ENCODE measurements at regions not wholly inside any gene's neighbourhood (a gene's known extent, or its start where the extent isn't known, plus 50 kb on each side); places are given as distances from the start of the nearest gene placed in this dataset.
"Not testable (repeated sequence)": the region's sequence is repeated elsewhere in the genome, so short reads cannot be mapped to it uniquely, and the experiment has no call there.

DNA sequence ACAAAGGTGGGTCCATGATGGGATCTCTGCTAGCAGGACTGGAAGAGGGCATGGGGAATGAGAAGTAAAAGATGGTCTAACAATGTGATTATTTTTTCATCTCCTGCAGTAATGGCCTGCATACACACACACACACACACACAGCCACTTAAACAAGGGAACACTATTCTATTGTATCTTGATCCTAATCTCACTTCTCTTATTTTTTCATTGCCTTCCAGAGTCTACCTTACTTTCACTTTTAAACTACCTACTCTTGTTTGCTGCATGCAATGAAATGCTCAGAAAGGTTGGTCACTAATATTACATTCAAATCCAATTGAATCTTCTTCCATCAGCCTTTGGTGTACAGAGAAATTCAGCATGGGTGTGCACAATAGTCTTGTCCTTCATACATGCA lies 853.8 kb downstream of the IGSF11 start:
- no peak for DNase-seq

DNA sequence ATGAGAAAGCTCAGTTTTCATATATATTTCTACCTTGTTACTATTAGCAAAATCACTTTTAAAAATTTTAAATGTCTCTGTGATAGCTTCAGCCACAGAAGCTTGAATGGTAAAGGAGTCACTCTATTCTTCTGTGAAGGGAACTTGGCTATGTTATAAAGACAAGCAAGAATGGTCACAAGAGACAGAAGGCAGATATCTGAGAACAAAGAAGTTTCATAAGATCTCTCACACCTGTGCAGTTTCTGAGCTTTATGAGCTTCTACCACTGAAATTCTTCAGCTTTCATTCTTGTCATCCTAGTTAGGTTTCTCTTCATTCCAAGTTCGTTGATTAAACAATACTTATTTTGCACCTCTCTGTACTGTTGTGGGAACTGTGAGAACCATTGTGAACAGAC lies 853.4 kb downstream of the IGSF11 start:
- DNase-seq: no peak

DNA sequence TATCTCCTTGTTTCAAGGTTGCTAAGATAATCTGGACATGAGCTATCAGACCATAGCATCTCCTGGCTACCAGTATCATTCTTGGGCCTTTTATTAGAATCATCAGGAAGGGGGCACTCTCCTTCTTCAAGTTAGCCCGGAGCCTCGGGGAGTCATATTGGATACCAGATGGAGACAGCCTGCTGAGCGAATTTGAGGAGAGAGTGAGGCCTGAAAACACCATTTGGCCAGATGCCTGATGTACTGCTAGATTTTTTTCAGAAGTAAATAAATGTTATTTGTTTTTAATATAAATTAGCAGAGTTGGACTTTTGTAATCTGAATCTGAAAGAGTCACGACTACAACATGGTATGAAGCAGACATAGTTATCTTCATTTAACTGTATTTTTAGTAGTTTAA lies 848.6 kb downstream of the IGSF11 start:
- no peak for DNase-seq

DNA sequence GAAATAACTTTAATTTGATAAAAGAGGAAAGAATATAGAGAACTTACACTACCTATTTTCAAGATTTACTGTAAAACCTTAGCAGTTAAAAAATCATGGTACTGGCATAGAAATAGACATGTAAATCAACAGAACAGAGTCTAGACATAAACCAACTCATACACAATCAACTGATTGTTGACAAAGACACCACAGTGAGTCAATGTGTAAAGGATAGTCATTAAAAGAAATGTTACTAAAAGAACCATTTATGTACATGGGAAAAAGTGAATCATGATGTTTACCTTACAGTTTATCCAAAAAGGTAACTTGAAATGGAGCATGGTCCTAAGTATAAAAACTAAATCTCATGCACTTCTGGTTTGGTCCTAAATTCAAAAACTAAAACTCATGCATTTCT lies 847.4 kb downstream of the IGSF11 start:
- DNase-seq: no peak

DNA sequence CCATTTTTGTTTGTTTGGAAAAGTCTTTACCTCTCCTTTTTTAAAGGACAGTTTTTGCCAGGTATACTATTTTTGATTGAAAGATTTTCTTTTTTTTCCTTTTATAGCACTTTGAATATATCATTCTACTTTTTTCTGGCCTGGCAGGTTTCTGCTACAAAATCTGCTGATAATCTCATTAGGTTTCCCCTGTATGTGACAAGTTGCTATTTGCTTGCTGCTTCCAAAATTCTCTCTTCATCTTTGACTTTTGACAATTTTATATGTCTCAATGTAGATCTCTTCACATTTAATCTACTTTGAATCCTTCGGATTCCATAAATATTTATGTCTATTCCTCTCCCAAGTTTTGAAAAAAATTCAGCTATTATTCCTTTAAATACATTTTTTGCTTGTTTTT lies 838.5 kb downstream of the IGSF11 start:
- DNase-seq: no peak

DNA sequence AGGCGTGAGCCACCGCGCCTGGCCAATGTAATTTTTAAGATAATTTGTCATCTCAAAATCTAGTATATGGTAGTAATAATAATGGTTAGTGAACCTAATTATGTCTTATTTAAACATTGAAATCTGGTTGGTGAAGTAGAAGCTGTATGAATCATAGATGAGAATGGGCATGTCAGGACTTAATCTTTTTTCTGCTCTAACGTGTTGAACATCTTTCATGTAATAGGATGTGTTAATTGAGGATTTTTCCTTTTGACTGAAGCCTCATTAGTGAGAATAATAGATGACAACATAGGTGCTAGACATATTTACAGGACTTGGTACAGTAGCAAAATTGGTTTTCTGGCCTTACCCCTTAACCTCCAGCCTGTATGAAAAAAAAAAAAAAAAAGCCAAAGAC lies 835.6 kb downstream of the IGSF11 start:
- DNase-seq: no peak

DNA sequence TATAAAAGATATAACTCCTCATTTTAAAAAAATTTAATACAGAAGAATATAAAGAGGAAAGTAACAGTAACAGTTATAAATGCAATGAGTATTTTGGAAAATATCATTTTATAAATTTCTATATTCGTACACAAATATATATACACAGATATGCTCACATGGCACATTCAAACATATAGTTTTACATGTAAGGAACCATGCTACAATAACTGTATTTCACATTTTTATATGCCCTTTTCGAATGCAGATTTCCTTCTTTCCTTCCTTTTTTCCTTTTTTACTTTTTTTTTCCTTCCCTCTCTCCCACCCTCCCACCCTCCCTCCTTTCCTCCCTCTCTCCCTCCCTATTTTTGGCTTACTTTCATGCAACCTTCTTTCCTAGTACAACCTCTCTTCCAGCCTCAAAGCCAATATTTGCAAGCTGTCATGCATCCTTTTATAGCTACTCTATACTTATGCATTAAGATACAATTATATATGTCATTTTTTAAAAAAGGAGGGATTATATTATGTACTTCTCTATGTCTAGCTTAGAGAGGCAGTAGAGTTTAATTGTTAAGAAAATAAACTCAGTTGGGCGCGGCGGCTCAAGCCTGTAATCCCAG lies 830.5 kb downstream of the IGSF11 start:
- no peak for DNase-seq

DNA sequence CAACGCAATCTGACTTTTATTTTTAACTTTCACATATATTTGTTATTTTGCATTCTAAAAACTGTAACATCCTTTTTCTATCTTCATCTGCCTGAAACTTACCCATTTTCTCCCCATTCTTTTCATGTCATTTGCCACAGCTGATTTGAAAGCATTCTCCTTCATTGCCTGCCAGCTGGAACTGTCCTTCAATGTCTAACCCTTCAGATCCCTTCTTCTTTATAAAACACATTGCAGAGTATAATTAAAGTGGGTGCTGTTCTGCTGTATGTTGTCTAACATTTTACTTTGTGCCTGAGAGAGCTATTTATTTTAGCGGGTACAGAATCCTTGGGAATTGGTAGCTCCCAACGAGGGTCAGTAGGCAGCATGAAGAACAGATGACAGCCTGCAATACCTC lies 827.4 kb downstream of the IGSF11 start:
- DNase-seq: no peak

DNA sequence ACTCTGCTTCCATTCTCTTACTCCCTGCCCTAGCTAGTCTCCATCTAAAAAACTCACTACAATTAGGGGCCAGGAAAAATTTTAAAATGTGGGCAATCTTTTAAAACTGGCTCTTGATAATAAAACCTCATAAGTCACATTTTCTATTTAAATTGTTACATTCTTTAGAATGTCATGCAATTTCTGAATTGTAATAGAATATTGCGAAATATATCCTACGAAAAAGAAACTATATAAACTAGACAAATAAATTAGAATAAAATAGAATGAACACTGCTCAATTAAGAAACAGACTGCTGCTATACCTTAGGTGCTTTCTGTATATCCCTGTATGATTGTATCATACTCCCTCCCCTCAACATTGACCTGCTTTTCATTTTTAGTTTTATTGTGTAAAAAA lies 826.0 kb downstream of the IGSF11 start:
- no peak for DNase-seq

DNA sequence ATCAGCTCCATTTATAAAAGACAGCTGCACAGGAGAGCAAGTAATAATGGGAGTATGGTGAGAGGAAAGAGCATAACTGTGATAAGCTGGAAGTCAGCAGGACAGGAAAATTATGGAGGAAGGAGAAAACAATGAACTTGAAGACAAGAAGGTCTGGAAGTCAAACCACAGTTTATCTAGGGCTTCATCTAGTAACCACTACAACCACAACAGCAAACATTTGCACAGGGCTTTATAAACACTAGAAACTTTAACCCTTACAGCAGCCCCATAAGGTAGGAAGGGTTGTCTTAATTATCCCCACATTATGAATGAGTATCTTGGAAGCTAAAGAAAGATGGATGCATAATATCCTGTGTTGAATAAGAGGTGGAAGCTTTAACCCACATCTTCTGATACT lies 820.8 kb downstream of the IGSF11 start:
- DNase-seq: no peak

DNA sequence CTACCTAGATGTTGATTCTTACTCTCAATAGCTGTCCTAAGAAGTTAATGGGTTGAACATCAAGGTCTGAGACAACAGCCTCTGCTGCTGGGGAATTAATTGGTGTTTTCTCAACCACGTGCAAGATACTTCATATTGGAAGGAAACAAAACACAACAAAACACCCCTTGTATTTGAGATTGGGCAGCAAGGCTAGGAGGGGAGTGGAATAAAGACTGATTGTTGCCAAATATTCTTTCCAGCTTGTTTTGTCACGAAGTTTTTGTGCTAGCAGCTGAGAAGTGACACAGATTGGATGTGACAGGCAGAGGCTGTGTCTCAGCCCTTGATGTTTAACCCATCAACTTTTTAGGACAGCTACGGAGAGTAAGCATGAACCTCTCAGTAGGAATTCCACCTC lies 808.4 kb downstream of the IGSF11 start:
- no peak for DNase-seq

DNA sequence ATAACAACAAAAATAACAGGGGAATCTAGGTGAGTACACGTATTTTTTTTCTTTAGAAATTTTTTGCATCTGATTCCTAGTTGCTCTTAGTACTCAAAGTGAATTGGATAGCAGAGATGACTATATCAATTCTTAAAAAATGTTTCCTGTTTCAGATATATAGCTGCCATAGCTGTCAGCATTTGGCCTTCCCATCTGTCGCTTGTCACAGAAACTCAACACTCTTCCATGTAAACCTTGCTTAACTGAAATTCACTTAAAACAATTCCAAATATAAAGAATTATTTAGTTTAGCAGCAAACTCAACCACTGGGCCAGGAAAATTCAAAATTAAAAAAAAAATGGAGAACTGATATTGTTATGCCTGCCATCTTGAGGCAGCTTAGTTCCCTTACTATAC lies 807.5 kb downstream of the IGSF11 start:
- DNase-seq: no peak

DNA sequence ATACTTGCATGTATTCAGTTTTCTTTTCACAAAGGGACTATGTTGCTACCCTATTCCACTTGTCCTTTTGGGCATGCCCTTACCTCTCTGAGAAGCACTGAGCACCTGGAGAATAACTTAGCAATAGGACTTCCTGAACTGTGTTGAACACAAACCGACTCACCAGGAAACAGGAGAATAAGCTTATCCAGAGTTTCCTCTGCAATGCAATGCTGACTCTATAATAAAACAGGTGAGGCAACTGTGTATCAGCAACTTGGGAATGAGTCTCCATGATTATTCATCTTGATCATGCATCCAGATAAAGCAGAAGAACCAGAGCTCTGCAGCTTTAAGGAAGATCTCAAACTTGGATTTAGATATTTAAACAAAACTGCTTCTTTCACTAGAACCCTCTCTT lies 806.5 kb downstream of the IGSF11 start:
- no peak for DNase-seq

DNA sequence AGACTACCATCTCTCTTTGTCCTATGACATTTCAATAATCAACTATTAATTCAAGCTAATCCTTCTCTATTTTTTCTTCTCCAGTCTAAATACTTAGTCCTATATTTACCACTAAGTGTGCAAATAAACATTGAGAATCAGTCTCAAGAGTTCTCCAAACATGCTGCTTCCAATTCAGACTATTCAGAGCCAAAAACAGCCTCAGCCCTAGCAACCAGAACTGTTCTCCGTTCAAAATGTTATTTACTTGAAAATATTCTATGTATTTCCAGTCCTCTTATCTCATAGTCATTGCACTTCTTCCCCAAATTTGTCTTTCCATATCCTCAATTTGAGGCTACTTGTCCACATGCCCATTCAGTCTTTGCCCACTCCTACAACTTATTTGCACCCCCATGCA lies 805.5 kb downstream of the IGSF11 start:
- no peak for DNase-seq

DNA sequence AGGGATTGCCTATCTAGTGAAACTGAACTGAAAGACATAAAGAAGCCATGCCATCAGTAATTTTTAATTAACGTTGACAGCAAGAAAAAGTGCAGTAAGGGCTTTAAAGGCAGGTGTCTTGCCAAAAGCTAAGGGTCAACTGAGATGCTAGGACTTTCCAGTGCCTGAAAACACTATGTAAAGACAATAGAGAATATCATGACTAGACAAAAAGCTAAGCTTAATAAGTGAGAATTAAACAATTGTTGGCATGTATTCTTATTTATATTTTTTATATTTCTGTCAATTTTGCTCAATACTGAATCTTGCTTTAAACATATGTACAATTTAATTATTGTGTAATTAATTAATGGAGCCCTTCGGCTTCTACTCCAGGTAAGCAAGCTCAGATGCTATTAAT lies 803.1 kb downstream of the IGSF11 start:
- no peak for DNase-seq

DNA sequence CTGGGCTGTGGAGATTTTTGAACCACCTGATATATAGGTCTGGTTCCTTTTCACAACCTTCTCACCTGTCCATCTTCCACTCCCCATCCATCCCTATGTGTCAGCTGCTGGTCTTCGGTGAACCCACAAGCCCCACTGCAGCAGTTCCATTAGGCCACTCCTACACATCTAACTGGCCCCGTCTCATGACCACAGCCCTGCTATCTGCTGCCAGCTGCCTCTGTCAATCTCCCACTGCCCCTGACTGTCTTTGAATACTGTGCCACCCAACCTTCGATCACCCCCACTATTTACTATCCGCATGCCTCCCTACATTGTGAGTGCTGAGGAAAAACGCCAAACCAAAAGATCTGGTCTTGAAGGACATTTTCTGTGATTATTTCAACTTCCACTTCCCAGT lies 795.4 kb downstream of the IGSF11 start:
- no peak for DNase-seq

DNA sequence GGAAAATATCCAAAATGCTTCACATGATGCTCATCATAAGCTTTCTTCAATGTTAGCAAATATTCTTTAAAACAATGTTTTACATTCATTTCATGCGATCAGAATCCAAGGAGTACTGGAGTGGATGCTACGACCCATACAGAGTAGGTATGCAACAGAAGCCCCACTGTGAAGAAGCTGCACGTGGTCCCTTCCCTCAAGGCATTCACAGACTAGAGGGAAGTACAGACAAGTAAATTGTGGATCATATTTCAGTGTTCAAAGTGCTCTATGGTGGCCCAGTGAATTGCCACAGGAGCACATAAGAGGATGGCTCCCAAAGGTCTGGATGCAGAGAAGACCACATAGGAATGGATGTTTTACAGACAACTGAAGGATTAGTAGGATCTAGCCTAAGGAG lies 789.9 kb downstream of the IGSF11 start:
- no peak for DNase-seq

DNA sequence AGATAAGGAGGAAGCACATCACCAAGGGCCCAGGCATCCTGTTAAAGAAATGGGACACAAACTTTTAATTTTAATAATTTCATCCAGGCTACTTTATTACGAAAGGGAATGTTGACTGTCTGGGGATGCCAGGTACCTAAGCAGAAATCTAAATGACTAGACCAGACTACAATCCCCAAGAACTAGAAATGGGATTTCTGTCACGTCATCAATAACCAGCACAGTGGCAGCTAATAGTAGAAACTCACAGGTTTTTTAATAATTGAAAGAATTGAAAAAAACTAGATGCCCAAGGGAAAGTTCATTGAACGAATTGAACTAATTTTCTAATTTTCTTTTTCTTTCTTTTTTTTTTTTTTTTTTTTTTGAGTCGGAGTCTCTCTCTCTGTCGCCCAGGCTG lies 789.3 kb downstream of the IGSF11 start:
- no peak for DNase-seq

DNA sequence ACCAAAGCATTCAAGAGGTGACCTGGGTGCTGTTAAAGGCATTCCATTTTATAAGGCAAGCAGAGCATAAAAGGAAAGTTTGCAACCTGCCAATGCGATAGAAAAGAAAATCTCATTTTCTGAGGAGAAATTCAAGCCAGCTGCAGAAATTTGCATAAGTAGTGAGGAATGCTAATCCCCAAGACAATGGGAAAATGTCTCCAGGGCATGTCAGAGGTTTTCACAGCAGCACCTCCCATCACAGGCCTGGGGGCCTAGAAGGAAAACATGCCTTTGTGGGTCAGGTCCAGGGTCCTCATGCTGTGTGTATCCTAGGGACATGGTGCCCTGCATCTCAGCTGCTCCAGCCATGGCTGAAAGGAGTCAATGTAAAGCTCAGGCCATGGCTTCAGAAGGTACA lies 775.8 kb downstream of the IGSF11 start:
- DNase-seq: not testable (repeated sequence)

DNA sequence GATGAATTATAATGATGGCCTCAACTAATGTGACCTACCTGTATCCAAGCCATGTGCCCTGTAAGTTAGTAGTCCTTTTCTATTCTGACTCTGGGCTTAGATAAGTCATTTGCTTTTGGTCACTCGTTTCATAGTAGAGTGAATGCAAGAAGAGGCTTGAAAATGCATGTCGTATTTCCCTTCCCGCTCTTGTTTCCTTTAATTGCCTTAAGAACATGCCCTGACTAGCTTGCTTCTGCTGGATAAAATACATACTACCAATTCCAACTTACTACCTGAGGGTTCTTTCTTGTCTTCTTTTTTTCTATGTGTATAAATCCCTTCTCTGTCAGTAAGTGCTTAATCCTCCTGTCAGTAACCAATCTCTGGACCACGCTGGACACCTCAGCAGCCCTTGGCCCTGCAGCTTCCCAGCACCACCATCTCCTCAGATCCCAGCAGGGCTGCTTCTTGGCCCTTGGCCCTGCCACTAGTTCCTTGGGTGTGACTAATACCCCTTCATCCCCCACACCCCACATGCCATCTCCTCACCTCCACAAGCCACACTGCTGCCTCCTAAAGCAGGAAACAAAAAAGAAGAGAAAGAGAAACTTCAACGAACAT lies 771.7 kb downstream of the IGSF11 start:
- no peak for DNase-seq

DNA sequence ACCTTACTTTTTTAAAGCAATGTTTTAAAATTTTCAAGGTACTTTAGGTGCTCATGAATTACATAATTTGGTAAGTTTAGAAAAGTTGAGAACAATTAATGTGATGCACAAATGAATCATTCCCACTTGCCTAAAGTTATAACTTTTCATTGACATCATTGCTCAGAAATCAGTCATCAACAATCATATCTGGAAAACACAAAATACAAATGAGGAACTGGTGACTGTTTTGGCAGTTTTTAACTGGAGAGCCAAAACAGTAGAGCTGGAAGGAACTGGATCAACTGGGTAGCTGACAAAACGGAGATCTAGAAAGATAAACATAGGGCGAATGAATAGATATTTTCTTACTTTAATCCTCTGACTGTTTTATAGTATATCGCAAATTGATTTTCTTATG lies 767.1 kb downstream of the IGSF11 start:
- no peak for DNase-seq

DNA sequence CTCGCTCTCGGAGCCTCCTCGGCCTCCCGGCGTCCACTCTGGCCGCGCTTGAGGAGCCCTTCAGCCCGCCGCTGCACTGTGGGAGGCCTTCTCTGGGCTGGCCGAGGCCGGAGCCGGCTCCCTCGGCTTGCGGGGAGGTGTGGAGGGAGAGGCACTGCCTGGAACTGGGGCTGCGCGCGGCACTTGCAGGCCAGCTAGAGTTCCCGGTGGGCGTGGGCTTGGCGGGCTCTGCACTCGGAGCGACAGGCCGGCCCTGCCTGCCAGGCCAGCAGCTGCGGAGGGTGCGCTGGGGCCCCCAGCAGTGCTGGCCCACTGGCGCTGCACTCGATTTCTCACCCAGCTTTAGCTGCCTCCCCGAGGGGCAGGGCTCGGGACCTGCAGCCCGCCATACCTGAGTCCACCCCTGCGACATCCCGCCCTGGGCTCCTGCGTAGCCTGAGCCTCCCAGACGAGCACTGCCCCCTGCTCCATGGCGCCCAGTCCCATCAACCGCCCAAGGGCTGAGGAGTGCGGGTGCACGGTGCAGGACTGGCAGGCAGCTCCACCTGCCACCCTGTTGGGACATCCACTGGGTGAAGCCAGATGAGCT lies 765.0 kb downstream of the IGSF11 start:
- DNase-seq: no peak

DNA sequence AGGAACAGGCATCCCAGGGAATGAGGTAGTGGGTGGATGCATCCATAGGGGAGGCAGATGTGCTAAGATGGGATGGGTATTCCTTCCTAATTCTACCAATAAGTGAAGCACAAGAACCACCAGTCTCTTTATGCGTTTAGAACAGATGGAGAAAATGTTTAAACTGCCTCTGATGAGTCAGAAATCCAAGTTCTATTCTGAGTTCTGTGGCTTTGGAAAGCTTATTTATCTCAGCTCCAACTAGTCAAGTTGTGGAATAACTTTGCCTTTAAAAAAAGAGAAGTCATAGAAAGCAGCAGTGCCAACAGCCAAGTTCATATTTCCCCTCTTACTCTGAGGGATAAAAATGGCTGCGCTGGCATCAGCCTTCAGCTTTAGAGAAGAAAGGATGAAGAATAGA lies 761.7 kb downstream of the IGSF11 start:
- no peak for DNase-seq

DNA sequence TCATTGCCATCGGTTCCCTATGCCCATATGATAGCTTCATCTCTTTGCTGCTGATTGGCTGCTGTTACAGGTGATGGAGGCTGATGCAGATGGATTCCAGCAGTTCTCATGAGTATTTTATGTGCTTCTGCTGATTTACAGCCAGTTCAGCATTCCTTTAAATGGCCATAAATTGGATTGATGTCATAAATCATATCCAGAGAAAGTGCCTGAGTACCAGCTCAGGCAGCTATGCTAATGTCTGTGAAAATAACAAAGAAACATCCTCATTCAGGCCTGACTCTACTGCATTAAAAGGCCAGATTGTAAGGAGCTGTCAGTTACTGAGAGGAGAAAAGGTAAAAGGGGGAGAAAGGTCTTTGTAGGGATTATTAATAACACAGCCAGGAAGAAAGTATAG lies 756.8 kb downstream of the IGSF11 start:
- DNase-seq: no peak

All from left kidney (tissue), 1 donor.